HG02938 (cell line): ENCODE measurements at regions not wholly inside any gene's neighbourhood (a gene's known extent, or its start where the extent isn't known, plus 50 kb on each side); places are given as distances from the start of the nearest gene placed in this dataset.

ENCODE experiments used
- ATAC-seq: cut with Tn5 transposase; IDR thresholded peaks from one replicate; pipeline ENCODE4 v1.9.1; 2021; ENCODE audit warnings: mild to moderate bottlenecking, moderate library complexity; ENCODE audit not compliant: unreplicated experiment

GRCh38 chr2:76464310-76464709 is 753.6 kb upstream of the GCFC2 start:
- no peak for ATAC-seq

GRCh38 chr2:76461431-76461830 is 750.7 kb upstream of the GCFC2 start:
- no peak for ATAC-seq

GRCh38 chr2:76455910-76456309 is 745.2 kb upstream of the GCFC2 start:
- ATAC-seq: no peak

GRCh38 chr2:76450024-76450475 is 739.3 kb upstream of the GCFC2 start:
- no peak for ATAC-seq

- ATAC-seq: no peak
Measured at GRCh38 chr2:76448956-76449355, 738.2 kb upstream of the GCFC2 start.

- no peak for ATAC-seq
Measured at GRCh38 chr2:76447294-76447693, 736.6 kb upstream of the GCFC2 start.

- ATAC-seq: no peak
Measured at GRCh38 chr2:76446872-76447271, 736.2 kb upstream of the GCFC2 start.

GRCh38 chr2:76445880-76446279 is 735.2 kb upstream of the GCFC2 start:
- no peak for ATAC-seq

GRCh38 chr2:76444732-76445131 is 734.0 kb upstream of the GCFC2 start:
- no peak for ATAC-seq

GRCh38 chr2:76437564-76437963 is 726.8 kb upstream of the GCFC2 start:
- no peak for ATAC-seq

GRCh38 chr2:76429374-76429773 is 718.7 kb upstream of the GCFC2 start:
- no peak for ATAC-seq

GRCh38 chr2:76427452-76427851 is 716.7 kb upstream of the GCFC2 start:
- no peak for ATAC-seq

- no peak for ATAC-seq
Measured at GRCh38 chr2:76415821-76416220, 705.1 kb upstream of the GCFC2 start.

- no peak for ATAC-seq
Measured at GRCh38 chr2:76413436-76413835, 702.7 kb upstream of the GCFC2 start.

- ATAC-seq: no peak
Measured at GRCh38 chr2:76406134-76406855, 695.6 kb upstream of the GCFC2 start.

- ATAC-seq: no peak
Measured at GRCh38 chr2:76393356-76393755, 682.6 kb upstream of the GCFC2 start.

GRCh38 chr2:76391678-76392077 is 681.0 kb upstream of the GCFC2 start:
- no peak for ATAC-seq

- no peak for ATAC-seq
Measured at GRCh38 chr2:76387294-76387693, 676.6 kb upstream of the GCFC2 start.

GRCh38 chr2:76385943-76386342 is 675.2 kb upstream of the GCFC2 start:
- no peak for ATAC-seq

- no peak for ATAC-seq
Measured at GRCh38 chr2:76381624-76382023, 670.9 kb upstream of the GCFC2 start.

GRCh38 chr2:76378140-76378539 is 667.4 kb upstream of the GCFC2 start:
- ATAC-seq: no peak

GRCh38 chr2:76341439-76341838 is 630.7 kb upstream of the GCFC2 start:
- no peak for ATAC-seq

GRCh38 chr2:76332871-76333270 is 622.2 kb upstream of the GCFC2 start:
- ATAC-seq: no peak
